CD4-positive, alpha-beta T cell treated with Interleukin-6 at 100 ng/mL for 8 hours (primary cell): ENCODE measurements at regions not wholly inside any gene's neighbourhood (a gene's known extent, or its start where the extent isn't known, plus 50 kb on each side); places are given as distances from the start of the nearest gene placed in this dataset.

Experiments used
- DNase-seq: peaks from one replicate; pipeline ENCODE4 v3.0.0-alpha.2; 2020; ENCODE audit warnings: mixed read lengths, low spot score

DNA sequence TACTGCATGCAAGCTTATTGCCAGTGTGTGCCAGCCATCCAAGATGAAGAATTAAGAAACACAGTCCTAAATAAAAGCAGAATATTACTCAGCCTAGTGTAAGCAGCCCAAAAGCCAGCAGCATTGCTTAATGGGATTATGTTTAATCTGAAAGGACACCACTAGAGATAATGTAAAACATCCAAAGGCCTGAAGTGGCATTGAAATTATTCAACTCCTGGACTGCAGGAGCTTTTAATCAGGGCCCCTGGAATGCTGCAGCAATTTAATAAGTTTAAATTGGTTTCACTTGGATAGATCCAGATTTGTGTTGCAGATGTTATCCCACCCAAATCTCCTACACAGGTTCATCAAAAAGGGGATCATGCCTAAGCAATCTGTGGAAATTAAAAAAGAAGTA is 193.0 kb downstream of the C12orf50 start:
- DNase-seq = no peak

DNA sequence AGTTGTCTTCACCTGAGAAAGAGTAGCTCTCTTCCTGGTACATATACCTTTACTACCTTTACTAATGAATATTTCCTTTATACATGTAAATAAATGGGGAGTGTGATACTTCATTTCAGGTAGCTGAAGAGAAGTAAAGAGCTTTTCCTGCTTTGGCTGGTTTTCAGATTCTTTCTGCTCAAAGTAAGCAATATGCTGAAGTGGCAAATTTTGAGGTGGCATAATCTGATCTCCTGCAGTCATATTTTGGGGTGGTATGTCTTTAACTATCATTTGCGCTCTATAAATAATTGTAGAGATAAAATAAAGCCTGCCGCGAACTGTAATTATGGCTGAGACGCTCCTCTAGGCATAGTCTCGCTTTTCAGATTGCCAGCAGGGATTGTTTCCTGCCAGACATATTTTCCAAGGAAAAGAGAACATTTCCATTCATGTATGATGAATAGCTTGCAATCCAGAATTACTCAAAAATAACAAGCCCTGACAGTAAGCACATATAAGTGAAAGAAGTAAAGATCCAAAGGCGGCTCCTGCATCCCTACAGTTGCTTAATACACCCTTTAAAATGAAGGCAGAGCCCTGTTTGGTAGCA is 200.7 kb downstream of the C12orf50 start:
- DNase-seq = no peak

DNA sequence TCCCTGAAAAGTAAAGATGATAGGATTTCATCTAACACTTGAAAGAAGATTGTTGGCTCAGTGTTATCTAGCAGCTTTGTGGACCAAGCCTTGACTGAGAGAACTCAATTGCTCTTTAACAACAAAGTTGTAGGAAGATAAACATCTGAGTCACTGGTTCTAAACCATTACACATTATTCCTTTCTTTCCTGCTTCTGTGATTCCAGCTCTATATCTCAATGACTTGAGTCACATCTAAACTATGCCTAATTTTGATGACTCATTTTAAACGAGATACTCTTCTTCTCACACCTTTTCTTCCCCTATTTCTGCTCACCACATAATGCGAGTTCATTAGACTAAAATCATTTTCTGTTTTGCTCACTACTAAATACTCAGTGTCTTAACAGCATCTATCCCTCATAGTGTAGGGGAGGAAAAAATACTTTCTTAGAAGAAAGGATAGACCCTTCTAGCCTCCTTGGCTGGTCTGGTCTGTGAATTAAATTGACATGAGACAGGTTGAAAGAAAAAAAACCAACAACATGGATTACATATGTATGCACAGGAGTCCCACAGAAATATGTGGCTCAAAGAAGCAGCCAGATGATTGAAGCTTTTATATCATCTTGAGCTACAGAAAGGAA is 201.4 kb downstream of the C12orf50 start:
- no peak for DNase-seq

DNA sequence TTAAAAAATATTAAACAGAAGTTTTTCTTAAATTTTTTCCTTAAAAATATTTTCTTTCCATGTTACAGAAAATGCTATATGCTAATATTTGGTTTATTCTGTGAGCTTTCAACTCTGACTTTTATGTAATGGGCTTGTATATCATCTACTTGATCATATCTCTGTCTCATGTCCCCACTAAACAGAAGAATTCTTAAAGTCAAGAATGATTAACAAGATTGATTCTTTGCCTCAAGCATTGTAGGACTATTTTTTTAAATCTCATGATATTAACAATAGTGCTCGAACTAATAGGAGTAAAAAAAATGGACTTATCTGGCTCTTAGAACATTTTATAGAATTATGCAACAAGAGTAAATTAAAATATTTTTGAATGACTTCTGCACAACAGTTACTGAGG is 206.3 kb downstream of the C12orf50 start:
- DNase-seq = no peak

DNA sequence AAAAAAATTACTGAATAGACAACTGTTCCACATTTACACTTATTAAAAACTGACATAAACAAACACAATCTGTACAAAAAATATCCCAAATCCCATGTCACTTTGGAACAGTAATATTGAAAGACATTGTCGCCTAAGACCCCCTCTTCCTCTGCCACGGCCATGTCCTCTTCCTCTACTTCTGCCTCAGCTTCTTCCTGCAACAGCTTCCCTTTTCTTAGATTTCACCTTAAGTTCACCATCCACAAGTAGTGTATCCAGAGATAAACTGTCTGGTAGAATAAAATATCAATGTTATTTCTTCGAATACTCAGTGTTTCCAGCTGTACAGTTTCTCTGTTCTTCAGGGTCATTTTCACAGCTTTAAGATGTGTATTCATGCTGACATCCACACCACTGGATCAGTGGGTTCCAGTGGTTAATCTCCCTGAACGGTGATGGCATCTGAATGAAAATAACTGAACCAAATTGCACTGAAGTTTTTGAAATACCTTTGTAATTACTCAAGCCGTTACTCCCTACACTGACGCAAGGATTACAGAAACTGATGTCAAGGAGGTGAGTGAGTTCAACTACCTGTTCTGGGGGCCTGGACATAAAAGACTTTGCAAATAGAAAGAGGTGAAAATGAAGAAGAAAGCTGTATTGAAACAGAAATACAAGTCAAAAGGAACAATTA is 208.5 kb downstream of the C12orf50 start:
- no peak for DNase-seq

DNA sequence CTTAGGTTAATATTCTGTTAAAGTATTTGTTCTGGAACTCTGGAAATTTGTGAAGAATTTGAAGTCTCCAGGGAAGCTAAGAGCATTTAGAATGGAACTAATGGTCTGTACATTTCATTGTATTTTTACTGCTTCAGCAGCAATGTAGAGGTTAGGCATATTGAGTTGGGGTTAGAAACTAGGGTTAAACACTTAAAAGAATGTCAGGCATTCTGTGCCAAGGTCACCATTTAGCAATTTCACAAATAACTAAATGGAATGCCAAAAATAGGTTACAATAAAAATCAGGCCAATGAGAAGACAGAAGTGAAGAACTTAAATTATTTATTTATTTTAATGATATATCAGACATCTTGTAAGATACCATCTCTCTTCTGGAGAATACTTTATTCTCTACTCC is 210.8 kb downstream of the C12orf50 start:
- no peak for DNase-seq

DNA sequence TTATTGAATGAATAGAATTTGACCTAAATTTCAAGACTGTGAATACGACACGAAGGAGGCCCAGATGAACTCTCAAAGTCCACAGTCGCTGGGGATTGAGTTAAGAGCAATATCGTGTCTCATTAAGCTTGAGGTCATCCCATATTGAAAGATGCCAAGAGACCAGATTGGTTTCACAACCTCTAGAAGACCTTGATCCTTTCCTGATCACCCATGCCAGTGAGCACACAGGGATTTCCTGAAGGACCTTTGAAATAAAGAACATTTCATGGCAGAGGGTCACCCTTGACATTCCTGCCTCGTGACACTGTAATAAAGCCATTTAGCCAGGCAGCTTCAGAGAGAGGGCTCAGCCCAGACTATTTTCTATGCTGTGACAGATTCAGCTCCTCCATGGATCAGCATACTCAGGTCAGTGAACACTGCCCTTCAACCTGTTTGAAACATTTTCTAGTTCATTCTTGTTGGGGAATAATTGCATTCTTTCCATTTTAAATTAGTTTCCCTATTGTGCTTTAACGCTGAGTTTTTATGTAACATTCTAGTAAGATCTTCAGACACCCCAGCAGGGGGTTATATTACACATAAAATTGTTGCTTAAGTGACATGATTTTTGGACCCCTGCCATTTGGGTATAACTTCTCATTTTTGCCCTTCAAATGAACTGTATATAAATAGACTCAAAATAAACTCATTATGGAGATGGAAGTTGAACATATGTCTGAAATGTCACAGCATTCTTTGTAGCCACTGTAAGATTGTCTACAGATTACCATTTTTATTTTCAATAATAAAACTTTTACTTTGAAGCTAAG is 213.2 kb downstream of the C12orf50 start:
- no peak for DNase-seq

DNA sequence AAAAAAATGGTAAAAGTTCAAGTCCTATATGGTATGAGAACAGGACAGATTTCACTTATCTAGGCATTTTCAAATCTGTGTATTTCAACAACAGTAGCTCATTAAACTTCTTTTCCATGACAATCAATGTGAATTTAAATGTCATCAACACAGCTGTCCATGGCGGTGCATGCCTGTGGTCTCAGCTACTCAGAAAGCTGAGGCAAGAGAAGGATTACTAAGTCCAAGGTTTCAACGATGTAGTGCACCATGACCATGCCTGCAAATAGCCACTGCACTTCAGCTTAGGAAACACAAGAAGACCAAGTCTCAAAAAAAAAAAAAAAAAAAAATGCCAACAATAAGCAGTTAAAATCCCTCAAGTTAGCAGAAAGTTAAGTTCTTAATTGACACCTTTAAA is 214.6 kb downstream of the C12orf50 start:
- DNase-seq = no peak

DNA sequence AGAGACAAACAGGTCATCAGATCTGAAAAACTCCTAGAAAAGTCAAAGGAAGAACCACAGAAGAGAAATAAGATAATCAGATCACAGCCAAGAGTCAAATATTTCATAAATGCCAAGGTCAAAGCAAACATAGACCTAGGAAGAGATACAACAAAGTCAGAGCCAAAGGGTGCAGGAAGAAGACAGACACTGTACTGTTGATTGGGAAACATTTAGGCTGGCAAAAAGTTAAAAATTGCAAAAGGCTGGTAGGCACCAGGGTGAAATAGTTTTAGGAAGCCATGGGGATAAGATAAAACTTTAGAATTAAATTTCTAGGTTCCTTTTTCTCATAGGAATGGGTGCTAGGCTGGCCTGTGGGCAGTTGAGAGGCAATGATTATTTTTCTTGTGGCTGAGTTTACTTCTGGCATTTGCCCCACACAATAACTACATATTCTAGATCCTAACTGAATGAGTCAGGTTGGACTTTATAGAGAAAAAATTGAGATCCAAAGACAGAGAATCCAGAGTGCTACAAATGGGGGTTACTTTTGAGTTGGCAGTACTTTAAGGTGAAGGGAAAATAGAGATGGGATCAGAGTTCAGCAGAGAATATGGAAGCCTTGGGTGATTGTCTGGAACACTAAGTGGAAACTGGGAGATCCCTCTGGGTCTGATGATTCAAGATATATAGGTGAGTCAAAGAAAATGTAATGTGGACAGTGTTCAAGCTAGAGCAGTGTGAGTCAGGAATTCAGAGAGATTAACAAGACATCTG is 215.5 kb downstream of the C12orf50 start:
- DNase-seq = no peak

DNA sequence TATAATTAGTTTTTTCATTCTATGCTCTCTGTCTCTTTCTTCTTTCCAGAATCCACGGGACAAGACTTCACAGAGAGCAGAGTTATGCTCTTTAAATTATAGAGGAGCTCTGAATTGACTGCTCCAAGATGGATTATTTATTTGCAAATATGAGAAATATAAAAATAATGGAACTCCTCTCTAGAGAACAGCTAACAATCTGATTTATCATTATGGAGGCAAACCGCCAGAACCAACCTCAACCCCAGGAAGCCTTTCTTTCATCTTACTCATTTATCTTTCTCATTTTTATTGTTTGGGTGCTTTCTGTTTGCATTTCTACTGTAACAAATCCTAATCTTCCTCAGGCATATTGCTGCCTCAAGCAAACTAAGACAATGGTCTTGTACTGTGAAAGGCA is 216.5 kb downstream of the C12orf50 start:
- DNase-seq = no peak

DNA sequence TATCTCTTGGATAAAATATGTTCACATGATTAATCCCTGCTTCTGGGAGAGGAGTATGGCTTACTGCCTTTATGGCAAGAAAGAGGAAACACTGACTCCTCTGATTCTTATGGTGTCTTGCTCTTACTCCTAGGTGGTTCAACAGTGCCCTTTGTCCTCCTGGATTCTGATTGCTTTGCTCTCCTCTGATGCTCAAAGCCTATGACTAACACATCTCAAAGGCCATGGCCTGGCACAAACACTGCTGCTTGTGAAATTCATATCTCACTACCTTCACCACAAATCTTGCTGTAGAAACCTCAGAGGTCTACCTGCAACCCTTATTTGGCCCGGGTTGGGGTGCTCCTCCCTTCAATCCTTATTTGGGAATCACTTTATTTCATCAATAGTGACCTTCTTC is 217.2 kb downstream of the C12orf50 start:
- DNase-seq = no peak

DNA sequence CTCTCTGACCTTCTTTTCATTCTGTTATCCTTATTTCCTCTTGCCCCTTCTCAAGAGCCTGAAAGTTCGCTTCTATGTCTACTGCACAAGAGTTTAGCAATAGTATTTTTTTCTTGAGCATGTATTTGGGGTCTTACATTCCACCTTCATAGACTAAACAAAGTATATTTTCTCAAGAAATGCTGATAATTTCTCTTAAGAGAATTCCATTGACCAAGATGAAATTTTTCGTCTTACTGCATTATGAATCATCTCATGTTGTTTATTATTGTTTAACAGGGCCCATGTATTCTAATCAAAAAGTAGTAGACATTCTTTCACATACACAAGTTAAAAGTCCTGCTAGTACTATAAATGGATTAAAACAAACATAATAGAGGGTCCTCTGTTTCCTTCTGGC is 219.3 kb downstream of the C12orf50 start:
- no peak for DNase-seq

DNA sequence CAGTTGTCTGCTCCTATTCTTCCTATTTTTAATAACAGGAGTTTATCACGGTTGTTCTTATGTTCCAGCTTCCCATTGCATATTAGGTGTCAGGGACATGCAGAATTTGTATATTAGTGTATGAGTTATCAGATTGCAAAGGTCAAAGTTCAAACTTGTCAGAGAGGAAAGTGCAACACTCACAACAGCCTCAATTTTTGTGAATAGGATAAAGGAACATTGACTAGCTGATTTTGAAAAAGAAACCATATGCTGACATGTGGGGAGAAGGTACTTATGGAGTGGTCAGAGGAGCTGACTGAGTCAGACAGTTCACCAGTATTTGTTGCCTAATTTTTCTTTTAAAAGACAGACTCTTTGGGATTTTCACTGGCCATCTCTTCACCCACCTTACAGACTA is 222.1 kb downstream of the C12orf50 start:
- no peak for DNase-seq

DNA sequence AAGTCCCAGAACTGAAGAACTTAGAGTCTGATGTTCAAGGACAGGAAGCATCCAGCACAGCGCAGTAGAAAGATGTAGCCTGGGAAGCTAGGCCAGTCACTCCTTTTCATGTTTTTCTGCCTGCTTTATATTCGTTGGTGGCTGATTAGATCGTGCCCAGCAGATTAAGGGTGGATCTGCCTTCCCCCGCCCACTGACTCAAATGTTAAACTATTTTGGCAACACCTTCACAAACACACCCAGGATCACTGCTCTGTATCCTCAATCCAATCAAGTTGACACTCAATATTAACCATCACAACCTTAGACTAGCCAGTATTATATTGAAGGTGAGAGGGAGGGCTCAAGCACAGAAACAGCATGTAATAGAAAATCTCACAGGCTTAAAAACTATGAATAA is 222.9 kb downstream of the C12orf50 start:
- DNase-seq = no peak

DNA sequence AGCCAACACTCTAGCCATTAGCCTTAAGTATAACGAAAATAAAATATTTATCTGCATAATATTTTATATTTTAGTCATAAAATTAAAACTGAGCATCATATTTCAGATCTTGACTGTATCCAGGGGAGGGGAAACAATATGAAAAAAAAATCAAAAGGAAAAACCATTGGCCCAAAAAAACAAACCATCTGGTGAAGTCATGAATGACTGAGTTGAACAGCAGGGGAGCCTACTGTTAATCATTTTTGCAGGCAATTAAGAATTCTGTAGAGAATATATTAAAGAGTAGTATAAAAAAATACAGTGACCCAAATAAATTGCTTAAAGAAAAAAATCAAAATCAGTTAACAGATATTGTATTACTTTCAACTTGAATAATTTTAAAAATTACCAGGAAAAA is 224.8 kb downstream of the C12orf50 start:
- DNase-seq = no peak

DNA sequence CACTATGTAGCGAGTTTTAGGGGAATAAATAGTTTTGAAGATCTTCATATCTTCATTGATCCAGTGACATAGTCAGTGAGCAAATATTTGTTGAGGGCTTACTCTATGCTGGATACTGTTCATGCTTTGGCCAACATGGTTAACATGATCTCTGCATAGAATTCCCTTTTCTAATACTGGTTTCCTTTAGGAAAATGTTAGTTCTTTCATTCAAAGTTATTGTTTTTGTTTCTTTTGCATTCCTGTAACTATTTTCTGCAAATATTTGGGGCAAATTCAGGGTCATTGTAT is 226.5 kb downstream of the C12orf50 start:
- no peak for DNase-seq

DNA sequence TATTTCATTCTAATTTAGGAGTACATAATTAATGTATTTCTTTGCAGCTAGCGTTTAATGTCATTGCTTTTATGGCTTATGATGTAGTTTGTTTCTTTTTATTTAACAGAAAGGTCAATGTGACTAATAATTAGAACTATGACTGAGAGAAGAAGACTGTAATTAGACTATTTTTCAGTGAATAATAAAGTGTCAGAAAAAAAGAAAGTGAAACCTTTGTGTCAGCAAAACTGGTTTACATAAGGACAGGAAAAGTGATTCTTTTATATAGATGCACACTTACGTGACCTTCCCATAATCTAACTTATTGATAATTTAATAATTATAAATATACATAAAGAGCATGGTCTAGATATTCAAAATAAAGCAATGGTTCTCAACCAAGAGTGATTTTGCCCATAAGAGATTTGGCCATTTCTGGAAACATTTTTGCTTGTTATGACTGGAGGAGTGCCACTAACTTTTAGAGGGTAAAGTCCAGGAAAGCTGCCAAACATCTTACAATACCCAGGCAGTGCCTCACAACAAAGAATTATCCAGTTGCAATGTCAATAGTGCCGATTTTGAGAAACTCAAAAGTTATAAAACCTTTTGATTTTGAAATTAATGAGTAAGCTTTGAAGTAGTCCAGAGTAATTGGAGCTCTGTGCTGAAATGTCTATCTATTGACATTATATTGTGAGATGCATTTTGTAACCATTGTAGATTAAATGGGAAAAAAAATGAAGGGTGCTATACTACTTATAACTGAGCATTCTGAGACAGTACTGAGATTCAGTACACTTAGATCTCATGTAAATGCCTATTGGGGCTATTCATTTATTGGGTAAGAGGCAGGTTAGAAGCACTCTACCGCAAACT is 227.1 kb downstream of the C12orf50 start:
- DNase-seq = no peak

DNA sequence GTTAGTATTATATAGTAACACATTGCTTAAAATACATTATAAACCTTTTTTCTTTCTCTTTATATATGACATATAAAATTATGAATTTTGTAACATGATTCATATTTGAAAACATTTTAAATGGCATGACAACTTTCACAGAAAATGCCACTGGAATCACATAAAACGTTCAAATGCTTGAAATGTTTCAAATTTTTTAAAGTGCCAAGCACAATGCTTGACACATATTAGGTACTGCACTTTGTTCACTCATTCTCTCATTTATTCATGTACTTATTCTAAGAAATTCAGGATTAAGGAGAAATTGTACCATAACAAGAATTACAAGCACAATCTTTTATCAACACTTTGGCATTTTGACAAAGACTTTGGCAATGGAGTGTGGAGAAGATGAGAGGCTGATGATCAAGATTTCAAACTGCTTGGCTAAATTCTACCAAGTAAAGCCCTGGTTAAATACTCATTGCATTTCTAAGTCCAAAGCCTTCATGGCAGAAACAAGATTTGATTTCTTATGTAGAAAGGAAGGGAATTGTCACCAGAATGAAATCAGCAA is 232.2 kb downstream of the C12orf50 start:
- no peak for DNase-seq

DNA sequence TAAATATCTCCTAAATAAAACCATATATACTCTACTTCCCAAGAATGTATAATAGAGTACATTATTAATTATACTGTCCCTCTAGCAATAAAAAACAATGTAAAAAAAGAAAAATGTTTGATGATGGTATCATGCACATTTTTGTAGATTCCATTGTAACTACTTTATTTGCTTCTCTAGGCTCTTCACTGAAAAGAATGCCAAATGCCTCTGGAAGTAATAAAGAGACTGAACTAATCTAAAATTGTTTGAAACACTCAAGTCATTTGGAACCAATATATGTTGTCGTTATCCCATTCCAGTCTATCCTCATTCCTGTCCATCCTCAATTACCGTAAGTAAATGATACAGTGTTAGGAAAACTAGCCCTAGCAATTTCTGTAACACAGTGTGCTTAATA is 233.6 kb downstream of the C12orf50 start:
- DNase-seq = no peak

DNA sequence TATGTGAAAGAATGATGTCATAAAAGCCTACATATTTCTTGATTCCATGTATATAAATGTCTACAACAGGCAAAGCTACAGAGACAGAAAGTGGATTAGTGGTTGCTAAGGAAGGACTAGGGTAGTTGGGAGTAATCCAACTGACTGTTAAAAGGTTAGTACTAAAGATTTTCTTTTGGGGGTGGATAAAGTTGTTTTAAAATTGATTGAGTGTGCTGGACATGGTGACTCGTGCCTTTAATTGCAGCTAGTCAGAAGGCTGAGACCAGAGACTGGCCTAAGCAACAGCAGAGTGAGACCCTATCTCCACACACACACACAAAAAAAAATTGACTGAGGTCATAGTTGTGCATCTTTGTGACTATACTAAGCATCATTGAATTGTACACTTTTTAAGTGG is 234.3 kb downstream of the C12orf50 start:
- no peak for DNase-seq

DNA sequence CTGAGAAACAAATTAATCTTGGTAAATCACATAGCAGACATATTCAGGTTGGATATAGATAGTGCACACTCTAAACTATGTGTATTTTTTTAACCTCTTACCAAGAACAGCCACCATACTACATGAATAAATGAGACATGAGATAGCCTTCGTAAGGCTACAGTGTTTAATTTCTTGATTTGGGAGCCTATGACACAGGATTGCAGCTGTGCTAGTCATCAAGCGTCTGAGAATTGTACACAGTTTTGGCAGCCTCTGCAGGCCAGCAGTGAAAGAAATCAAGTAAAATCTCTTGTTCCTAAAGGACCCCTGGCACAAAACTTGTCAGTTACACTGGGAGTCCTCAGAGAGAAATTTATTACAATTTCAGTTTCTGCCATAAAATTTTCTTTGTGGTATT is 236.1 kb downstream of the C12orf50 start:
- no peak for DNase-seq
